ENCODE measurements at regions not wholly inside any gene's neighbourhood (a gene's known extent, or its start where the extent isn't known, plus 50 kb on each side); places are given as distances from the start of the nearest gene placed in this dataset.
"Not testable (repeated sequence)": the region's sequence is repeated elsewhere in the genome, so short reads cannot be mapped to it uniquely, and the experiment has no call there.

GRCh38 chrX:1851527-1851926 lies 236.7 kb downstream of the ASMT start:
- TF ChIP-seq CTCF (IDR thresholded peaks at IDR 0.05 in 8 of 11, conservative IDR thresholded peaks at IDR 0.05 in 3 of 11) (no peak), POLR2A (IDR thresholded peaks at IDR 0.05) (no peak), POLR2AphosphoS5 (IDR thresholded peaks at IDR 0.05) (no peak)
- intact Hi-C loops (cut with DNase I; ENCODE audit: low total_unique reads): no loop called here
- Histone ChIP-seq H3K4me3 (no peak overlapping the region), H3K27ac (no peak overlapping the region), H3K27me3 (replicated peaks in 1 of 7) (no peaks in the 10 kb centered on the region), H3K9me3 (peaks cover 0 to 9% (median 0%) of the 10 kb centered on the region in 8 donors), H3K36me3 (no peaks in the 10 kb centered on the region), H3K4me1 (no peaks in the 10 kb centered on the region)
- WGBS, 5 donors: 82 to 94% (median 86%) methylated on average over 5 to 6 of the region's 6 CpGs
- DNase-seq: no peak

GRCh38 chrX:1852082-1852481 lies 237.2 kb downstream of the ASMT start:
- Histone ChIP-seq H3K36me3 (no peaks in the 10 kb centered on the region), H3K27me3 (replicated peaks in 1 of 7) (no peaks in the 10 kb centered on the region), H3K9me3 (peaks cover 0 to 9% (median 0%) of the 10 kb centered on the region in 8 donors), H3K27ac (no peak overlapping the region), H3K4me1 (no peaks in the 10 kb centered on the region), H3K4me3 (no peak overlapping the region)
- DNase-seq: no peak
- intact Hi-C loops (cut with DNase I; ENCODE audit: low total_unique reads): no loop called here
- no peak for TF ChIP-seq POLR2A (IDR thresholded peaks at IDR 0.05)
- TF ChIP-seq CTCF (IDR thresholded peaks at IDR 0.05 in 8 of 11, conservative IDR thresholded peaks at IDR 0.05 in 3 of 11): no peak
- TF ChIP-seq POLR2AphosphoS5 (IDR thresholded peaks at IDR 0.05): no peak
- WGBS, 5 donors: 86 to 92% (median 89%) methylated on average over 8 to 9 of the region's 9 CpGs

GRCh38 chrX:1853447-1853846 lies 238.6 kb downstream of the ASMT start:
- no peak overlapping the region for H3K4me3 ChIP-seq
- intact Hi-C loops (cut with DNase I; ENCODE audit: low total_unique reads): no loop called here
- WGBS, 5 donors: 49 to 66% (median 62%) methylated on average over 3 of the region's 3 CpGs
- no peak for DNase-seq
- TF ChIP-seq POLR2A (IDR thresholded peaks at IDR 0.05): no peak
- no peaks in the 10 kb centered on the region for H3K27me3 ChIP-seq (replicated peaks in 1 of 7)
- H3K27ac ChIP-seq: no peak overlapping the region
- no peaks in the 10 kb centered on the region for H3K4me1 ChIP-seq
- no peaks in the 10 kb centered on the region for H3K36me3 ChIP-seq
- peaks cover 0 to 9% (median 0%) of the 10 kb centered on the region in 8 donors for H3K9me3 ChIP-seq

- intact Hi-C loops (cut with DNase I; ENCODE audit: low total_unique reads): no loop called here
- 84 to 94% (median 90%) methylated on average over 3 of the region's 3 CpGs for WGBS, 5 donors
- Histone ChIP-seq H3K4me1 (no peaks in the 10 kb centered on the region), H3K4me3 (no peak overlapping the region), H3K27ac (no peak overlapping the region), H3K9me3 (peaks cover 0 to 9% (median 0%) of the 10 kb centered on the region in 8 donors), H3K36me3 (no peaks in the 10 kb centered on the region), H3K27me3 (replicated peaks in 1 of 7) (no peaks in the 10 kb centered on the region)
- TF ChIP-seq POLR2A (IDR thresholded peaks at IDR 0.05) (no peak), CTCF (IDR thresholded peaks at IDR 0.05 in 8 of 11, conservative IDR thresholded peaks at IDR 0.05 in 3 of 11) (no peak), POLR2AphosphoS5 (IDR thresholded peaks at IDR 0.05) (no peak)
- no peak for DNase-seq
These were observed 239.1 kb downstream of the ASMT start for GRCh38 chrX:1853916-1854315.

GRCh38 chrX:1854861-1855260 lies 240.0 kb downstream of the ASMT start:
- H3K4me3 ChIP-seq; H3K4me1 ChIP-seq; H3K36me3 ChIP-seq; H3K9me3 ChIP-seq; H3K27me3 ChIP-seq (replicated peaks in 1 of 7); H3K27ac ChIP-seq; intact Hi-C loops (cut with DNase I; ENCODE audit: low total_unique reads): not testable (repeated sequence)
- DNase-seq: peak; percentile 22
- WGBS, 5 donors: 87 to 97% (median 93%) methylated on average over 10 of the region's 10 CpGs

- H3K4me1 ChIP-seq; H3K9me3 ChIP-seq; H3K27ac ChIP-seq; H3K4me3 ChIP-seq; DNase-seq; H3K36me3 ChIP-seq; intact Hi-C loops (cut with DNase I; ENCODE audit: low total_unique reads): not testable (repeated sequence)
- WGBS, 5 donors: 88 to 95% (median 93%) methylated on average over 5 of the region's 5 CpGs
- H3K27me3 ChIP-seq (replicated peaks in 1 of 7): peaks cover 0 to 17% (median 0%) of the 10 kb centered on the region in 7 donors
These were observed 244.4 kb downstream of the ASMT start for GRCh38 chrX:1859266-1859665.

Data from spleen (tissue), 11 donors.